ENCODE measurements at regions not wholly inside any gene's neighbourhood (a gene's known extent, or its start where the extent isn't known, plus 50 kb on each side); places are given as distances from the start of the nearest gene placed in this dataset.

- DNase-seq (ENCODE audit: low spot score), result no peak
These were observed 362.3 kb downstream of the FAM170A start for GRCh38 chr5:119991625-119992024.

- no peak for DNase-seq (ENCODE audit: low spot score)
These were observed 366.8 kb downstream of the FAM170A start for GRCh38 chr5:119996128-119996527.

- DNase-seq (ENCODE audit: low spot score), result no peak
These were observed 378.2 kb downstream of the FAM170A start for GRCh38 chr5:120007598-120007997.

- DNase-seq (ENCODE audit: low spot score), result no peak
These were observed 383.1 kb downstream of the FAM170A start for GRCh38 chr5:120012431-120012830.

- DNase-seq (ENCODE audit: low spot score), result no peak
These were observed 385.2 kb downstream of the FAM170A start for GRCh38 chr5:120014535-120014934.

GRCh38 chr5:120016717-120017382 is 387.5 kb downstream of the FAM170A start:
- no peak for DNase-seq (ENCODE audit: low spot score)

GRCh38 chr5:120017513-120017912 is 388.2 kb downstream of the FAM170A start:
- no peak for DNase-seq (ENCODE audit: low spot score)

GRCh38 chr5:120035181-120035580 is 405.8 kb downstream of the FAM170A start:
- no peak for DNase-seq (ENCODE audit: low spot score)

GRCh38 chr5:120035815-120036577 is 406.6 kb downstream of the FAM170A start:
- no peak for DNase-seq (ENCODE audit: low spot score)

- DNase-seq (ENCODE audit: low spot score), result no peak
These were observed 408.1 kb downstream of the FAM170A start for GRCh38 chr5:120037451-120037850.

- DNase-seq (ENCODE audit: low spot score), result no peak
These were observed 409.8 kb downstream of the FAM170A start for GRCh38 chr5:120039111-120039510.

GRCh38 chr5:120043431-120043830 is 414.1 kb downstream of the FAM170A start:
- no peak for DNase-seq (ENCODE audit: low spot score)

- peak; percentile 10 for DNase-seq (ENCODE audit: low spot score)
These were observed 410.9 kb upstream of the PRR16 start for GRCh38 chr5:120052916-120053828.

GRCh38 chr5:120053841-120054240 is 410.3 kb upstream of the PRR16 start:
- no peak for DNase-seq (ENCODE audit: low spot score)

GRCh38 chr5:120055858-120056257 is 408.2 kb upstream of the PRR16 start:
- DNase-seq (ENCODE audit: low spot score), result peak; percentile 52

GRCh38 chr5:120062515-120062917 is 401.6 kb upstream of the PRR16 start:
- DNase-seq (ENCODE audit: low spot score), result no peak

- no peak for DNase-seq (ENCODE audit: low spot score)
These were observed 391.9 kb upstream of the PRR16 start for GRCh38 chr5:120072068-120072761.

- DNase-seq (ENCODE audit: low spot score), result no peak
These were observed 390.4 kb upstream of the PRR16 start for GRCh38 chr5:120073722-120074121.

- DNase-seq (ENCODE audit: low spot score), result no peak
These were observed 383.3 kb upstream of the PRR16 start for GRCh38 chr5:120080781-120081180.

- DNase-seq (ENCODE audit: low spot score), result no peak
These were observed 381.6 kb upstream of the PRR16 start for GRCh38 chr5:120082316-120083068.

All from umbilical cord (tissue), 1 donor.